NCI-H187 (cell line): ENCODE measurements at regions not wholly inside any gene's neighbourhood (a gene's known extent, or its start where the extent isn't known, plus 50 kb on each side); places are given as distances from the start of the nearest gene placed in this dataset.
"Not testable (repeated sequence)": the region's sequence is repeated elsewhere in the genome, so short reads cannot be mapped to it uniquely, and the experiment has no call there.

ENCODE experiments used
- DNase-seq, 2 experiments: peaks; one replicate each; lab custom pipeline; 2025; lab: John Stamatoyannopoulos, UW

- no peak for DNase-seq
Measured at GRCh38 chr14:106235356-106236159, 709.2 kb downstream of the TMEM121 start.

DNA sequence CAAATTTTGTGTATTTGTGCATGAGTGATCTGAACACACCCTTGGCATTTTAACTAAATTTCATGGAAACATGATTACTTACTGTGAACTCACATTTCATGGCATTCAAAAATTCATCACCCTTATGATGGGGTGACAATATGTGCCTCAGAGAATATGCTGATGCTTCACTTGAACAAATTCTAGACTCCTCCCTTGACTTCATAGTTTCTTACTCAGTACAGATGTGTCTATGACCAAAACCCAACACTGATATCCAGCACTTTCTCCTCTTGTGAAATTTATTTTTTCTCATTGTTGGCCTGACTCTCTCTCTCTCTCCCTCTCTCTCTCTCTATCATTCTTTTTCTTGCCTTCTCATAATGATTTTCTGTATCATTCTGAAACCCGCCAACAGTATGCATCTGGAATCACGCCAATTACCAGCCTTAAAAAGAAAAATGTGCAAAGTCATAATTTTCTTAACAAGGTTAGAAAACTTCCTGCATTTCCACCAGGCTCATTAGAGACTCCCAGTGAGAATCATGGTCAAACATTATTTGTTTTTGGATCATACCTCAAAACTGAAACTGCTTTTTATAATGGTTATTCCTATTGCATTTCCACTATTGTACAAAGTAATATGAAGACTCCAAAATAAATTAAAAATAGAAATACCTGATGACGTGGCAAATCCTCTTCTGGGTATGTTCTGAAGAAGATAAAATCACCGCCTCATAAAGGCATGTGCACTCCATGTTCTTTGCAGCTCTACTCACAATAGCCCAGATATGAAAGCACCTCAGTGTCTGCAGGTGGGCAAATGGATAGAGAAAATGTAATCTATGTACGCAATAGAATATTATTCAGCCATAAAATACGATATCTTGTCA is 722.2 kb downstream of the TMEM121 start:
- DNase-seq = no peak

DNA sequence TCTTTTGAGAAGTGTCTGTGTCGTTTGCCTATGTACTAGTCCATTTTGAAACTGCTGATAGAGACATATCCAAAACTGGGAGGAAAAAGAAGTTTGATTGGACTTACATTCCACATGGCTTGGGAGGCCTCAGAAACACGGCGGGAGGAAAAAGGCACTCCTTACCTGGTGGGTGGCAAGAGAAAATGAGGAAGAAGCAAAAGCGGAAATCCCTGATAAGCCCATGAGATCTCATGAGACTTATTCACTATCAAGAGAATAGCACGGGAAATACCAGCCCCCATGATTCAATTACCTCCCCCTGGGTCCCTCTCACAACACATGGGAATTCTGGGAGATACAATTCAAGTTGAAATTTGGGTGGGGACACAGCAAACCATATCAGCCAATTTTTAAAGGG is 727.6 kb downstream of the TMEM121 start:
- not testable (repeated sequence) for DNase-seq

DNA sequence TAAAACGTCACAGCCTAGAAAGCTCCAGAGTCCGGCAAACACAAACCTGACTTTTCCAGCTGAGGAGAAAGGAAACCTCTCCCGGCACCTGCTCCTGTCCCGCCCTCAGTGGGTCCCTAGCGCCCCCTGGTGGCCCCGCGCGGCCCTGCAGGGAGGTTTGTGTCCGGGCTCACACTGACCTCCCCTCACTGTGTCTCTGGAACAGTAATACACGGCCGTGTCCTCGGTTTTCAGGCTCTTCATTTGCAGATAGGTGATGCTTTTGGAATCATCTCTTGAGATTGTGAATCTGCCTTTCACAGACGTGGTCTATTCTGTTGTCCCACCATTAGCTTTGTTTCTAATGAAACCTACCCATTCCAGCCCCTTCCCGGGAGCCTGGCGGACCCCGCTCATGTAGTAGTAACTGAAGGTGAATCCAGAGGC is 731.2 kb downstream of the TMEM121 start:
- DNase-seq = peak; percentile 47 to 67

DNA sequence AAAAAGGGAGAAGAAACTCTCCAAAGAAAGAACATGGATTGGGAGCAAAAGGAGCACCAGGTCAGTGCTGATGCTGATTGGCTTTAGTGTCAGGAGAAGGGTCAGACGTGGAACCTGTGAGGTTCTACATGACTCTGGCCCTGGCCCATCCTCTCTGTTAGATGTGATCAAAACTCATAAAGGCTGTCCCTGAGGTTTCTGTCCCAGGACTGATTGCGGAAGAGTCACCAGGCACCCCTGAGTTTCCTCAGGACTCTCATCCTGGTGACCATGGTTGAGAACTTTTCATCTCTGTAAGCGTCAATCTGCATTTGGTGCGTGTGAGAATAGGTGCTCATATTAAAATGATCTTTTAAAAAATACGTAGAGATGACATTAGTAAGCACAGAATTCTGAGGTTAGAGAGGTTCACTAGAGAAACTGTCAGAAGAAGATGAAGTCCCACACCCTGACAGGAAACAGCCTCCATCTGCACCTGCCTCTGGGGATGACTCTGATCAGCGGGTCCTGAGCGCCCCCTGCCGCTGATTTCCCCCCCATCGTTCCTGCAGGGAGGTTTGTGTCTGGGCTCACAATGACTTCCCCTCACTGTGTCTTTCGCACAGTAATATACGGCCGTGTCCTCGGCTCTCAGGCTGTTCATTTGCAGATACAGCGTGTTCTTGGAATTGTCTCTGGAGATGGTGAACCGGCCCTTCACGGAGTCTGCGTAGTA is 741.8 kb downstream of the TMEM121 start:
- DNase-seq = no peak

DNA sequence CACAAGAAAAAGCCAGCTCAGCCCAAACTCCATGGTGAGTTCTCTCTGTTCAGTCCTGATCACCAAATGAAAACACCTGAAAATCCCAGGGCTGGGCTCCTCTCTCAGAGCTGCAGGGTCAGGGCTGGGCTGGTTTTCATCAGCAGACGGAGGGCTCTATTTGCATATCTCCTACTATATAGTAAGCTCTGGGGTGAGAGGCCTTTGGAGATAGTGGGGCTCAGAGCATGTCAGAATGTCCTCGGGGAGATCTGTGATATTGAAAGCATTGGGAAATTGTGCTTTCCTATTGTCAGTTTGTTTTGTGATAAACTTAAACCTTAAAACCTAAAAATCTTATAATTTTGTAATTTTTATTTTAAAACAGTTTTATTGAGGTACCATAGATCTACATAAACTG is 742.6 kb downstream of the TMEM121 start:
- no peak for DNase-seq

DNA sequence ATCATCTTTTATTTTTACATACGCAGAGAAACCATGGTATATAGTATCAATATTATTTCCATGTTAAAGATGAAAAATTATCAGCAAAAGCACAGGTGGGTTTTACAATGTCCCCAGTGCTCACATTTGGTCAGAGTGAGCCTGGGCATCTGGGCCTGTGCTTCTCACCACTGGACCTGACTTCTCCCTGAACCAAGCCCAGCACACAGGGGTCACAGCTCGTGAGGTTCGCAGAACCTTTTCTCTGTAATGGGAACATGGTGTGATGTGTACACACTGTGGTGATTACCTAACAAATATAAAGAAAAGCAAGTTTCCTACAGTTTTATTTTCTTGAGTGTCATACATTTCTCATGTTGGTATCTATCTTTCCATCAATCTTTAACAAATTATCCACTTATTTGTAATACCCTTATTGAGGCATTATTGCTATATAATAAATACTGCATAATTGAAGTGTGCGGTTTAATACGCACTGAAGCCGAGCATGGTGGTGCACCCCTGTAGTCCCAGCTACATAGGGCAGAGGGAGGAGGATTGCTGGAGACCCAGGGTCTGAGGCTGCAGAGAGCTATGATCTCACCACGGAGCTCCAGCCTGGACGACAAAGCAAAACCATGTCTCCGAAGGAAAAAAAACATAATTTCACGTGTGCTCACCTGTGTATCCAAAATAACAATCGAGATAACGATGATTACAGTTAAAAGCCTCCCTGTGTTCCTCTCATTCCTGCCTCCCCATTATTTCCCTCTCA is 743.2 kb downstream of the TMEM121 start:
- no peak for DNase-seq

DNA sequence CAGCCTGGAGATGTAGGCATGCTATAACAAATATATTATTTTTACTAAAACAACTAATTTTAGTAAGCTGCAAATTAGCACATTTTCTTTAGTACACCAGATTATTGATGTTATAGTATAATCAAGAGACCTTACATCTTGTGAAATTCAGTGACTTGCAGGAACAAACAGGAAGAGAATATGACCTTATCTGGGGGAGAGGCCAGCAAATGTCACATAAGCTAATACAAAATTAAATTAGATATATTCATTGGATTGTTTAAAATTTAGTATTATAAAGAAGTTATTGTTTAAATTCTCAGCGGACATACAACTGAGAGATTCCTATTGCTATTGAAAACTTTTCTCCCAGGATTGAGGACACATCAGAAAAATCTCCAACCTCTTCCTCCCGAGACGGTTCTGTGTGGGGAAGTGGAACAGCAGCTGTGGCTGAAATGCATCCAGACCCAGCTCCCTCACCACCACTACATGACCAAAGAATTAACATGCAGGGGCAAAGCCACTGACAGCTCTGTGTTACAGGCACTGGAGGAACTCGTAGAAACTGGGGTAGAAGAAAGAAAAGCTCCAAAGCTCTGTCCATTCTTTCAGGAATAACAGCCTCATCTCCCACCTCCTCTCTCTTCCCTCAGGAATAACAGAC is 744.2 kb downstream of the TMEM121 start:
- DNase-seq = not testable (repeated sequence)

DNA sequence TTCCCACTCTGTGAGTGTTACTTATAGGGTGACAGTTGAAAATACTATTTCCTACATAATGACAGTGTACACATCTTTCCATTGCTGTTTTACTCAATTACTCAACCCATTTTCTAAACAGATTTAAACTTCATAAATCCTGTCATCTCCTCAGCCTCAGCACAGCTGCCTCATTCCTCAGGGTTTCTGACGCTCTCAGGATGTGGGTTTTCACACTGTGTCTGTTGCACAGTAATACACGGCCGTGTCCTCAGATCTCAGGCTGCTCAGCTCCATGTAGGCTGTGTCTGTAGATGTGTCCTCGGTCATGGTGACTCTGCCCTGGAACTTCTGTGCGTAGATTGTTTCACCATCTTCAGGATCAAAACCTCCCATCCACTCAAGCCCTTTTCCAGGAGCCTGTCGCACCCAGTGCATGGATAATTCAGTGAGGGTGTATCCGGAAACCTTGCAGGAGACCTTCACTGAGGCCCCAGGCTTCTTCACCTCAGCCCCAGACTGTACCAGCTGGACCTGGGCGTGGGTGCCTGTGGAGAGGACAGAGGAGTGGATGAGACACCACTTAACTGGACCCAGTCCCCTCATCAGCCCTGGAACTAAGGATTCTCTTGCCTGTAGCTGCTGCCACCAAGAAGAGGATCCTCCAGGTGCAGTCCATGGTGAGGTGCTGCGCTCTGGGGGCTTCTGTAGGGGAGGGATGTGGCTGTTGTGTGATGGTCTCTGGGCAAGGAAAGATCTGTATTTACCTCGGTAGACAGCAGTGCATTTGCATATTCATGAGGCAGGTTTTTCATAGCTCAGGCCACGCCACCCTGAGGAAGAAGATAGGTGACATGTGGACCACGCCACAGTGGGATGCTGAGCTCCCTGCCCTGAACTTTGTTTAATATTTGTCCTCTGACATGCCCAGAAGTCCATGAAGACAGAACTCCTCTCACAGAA is 750.2 kb downstream of the TMEM121 start:
- DNase-seq = no peak

DNA sequence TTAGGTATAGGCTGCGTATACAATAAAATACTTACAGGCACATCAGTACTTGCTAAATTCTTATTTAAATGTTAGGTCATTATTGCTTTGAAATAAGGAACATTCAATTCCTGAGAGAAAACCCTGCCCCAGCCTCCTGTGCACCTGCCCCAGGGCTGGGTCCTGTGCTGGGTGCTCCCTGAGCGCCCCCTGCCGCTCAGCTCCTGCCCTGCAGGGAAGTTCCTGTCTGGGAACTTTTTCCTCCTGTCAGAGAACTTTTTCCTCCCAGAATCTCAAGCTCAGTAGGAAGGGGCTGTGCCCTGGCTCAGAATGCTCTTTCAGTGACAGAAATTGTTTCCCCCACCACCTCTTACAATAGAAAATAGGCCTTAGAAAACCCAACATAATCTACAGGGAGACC is 751.1 kb downstream of the TMEM121 start:
- peak in 1 of 2 experiments; percentile 22 for DNase-seq

DNA sequence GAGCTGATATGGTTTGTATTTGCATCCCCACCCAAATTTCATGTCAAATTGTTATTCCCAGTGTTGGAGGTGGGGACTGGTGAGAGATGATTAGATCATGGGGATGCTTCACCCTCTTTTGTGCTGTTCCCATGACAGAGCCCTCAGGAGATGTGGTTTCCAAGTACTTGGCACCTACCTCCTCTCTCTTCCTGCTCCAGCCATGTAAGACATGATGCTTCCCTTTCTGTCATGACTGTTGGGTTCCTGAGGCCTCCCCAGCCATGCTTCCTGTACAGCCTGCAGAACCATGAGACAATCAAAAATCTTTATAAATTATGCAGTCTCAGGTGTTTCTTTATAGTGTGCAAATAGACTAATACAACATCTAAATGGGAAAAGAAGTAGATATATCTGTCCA is 754.5 kb downstream of the TMEM121 start:
- DNase-seq = no peak

GRCh38 chr14:106286697-106287290 is 760.4 kb downstream of the TMEM121 start:
- no peak for DNase-seq

- DNase-seq = no peak
Measured at GRCh38 chr14:106287506-106287905, 761.1 kb downstream of the TMEM121 start.

- no peak for DNase-seq
Measured at GRCh38 chr14:106291626-106292025, 765.2 kb downstream of the TMEM121 start.

DNA sequence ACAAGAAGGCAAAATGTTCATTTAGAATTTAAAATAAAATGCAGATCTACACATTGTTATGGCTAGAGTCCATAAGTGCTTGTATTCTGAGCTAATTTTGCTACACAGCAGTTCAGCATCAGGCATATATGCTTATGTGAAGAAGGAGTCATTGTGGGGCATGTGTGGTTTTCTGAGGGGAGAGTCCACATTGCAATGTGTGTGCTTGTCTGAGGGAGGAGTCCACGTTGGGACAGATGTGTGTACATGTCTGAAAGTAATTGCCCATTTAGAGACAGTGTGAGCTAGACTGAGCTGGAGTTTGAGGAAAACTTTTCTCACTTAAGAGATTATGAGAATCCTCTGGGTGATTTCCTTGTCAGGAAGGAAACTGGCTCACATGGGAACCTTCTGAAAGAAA is 767.9 kb downstream of the TMEM121 start:
- DNase-seq = no peak

GRCh38 chr14:106300951-106301510 is 774.6 kb downstream of the TMEM121 start:
- not testable (repeated sequence) for DNase-seq

GRCh38 chr14:106301609-106302008 is 775.2 kb downstream of the TMEM121 start:
- not testable (repeated sequence) for DNase-seq

DNA sequence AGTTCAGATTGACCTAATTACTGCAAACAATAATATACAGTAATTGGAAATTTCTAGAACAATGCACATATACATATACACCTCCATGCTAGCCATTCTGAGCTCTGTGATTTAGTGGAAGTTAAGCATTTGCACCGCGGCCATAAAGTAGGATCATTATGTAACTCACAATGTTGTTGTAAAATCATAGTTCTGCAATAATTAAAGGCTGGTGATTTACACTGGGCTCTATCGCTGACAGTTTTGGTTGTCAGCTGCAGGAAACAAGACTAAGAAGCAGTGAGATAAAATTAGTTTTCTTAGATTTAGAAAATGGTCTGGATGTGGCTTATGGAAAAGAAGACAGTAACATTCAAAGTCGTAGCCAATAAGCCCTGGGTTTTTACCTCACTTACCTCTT is 776.3 kb downstream of the TMEM121 start:
- DNase-seq = no peak

DNA sequence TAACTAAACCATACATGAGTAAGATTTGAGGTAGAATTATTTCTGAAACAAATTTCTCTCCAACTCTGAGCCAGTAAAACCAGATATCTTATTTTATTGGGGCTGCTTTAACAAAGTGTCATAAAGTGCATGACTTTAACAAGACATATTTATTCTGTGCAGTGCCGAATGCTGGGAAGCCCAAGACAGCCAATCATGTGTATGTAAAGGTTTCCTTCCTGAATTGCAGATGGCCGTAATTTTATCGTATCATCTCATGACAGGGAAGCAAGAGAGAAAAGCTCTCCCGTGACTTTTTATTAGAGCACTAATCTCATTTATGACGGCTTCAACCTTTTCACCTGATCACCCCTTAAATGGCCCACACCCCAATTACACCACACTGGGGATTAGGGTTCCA is 777.9 kb downstream of the TMEM121 start:
- DNase-seq = no peak
